HCT116 (cell line): ENCODE measurements at regions not wholly inside any gene's neighbourhood (a gene's known extent, or its start where the extent isn't known, plus 50 kb on each side); places are given as distances from the start of the nearest gene placed in this dataset.

Experiments
- ATAC-seq: fragments of 200-7000 bp; cut with Tn5 transposase; 2 replicates; pipeline ENCODE4 v1.9.1; 2020; ENCODE audit warnings: mild to moderate bottlenecking, moderate library complexity
- BruUV-seq: library from RNA; stranded (reverse); fragments of 400-500 nt; replicated peaks from 2 replicates; lab custom pipeline; 2021; lab: Mats Ljungman, UMichigan
- CTCF ChIA-PET: fragments of 300-600 bp; sonication (Branson Sonifier 250); formaldehyde crosslinking; loops from one replicate; lab custom pipeline; 2021; ENCODE audit warnings: antibody characterized with exemption; lab: Charles Lee
- POLR2A ChIA-PET: fragments of 300-600, 350-600 bp; sonication (Branson Sonifier 250); formaldehyde crosslinking; loops from one replicate; lab custom pipeline; 2021; ENCODE audit warnings: antibody characterized with exemption; lab: Charles Lee
- RAD21 ChIA-PET, 2 experiments: fragments of 300-600 bp; sonication (Branson Sonifier 250); formaldehyde crosslinking; loops; one replicate each; lab custom pipeline; 2023; ENCODE audit warnings: low total read pairs in 2 of 2; ENCODE audit not compliant: uncharacterized antibody in 2 of 2, unreplicated experiment in 2 of 2, low non-redundant PET in 1 of 2; lab: Charles Lee
- DNase-seq: peaks from one replicate; pipeline ENCODE4 v3.0.0-alpha.2; 2010; ENCODE audit warnings: low read depth, low spot score
- H2AFZ ChIP-seq: fragments of 200-600 bp; shearing (Covaris generic), sonication (generic); 2 replicates; pipeline ENCODE4 v1.6.1; 2017; ENCODE audit warnings: low read depth, mixed run types, mixed read lengths, antibody characterized with exemption, low read length; ENCODE audit not compliant: poor library complexity, severe bottlenecking
- H3K27ac ChIP-seq: 2 replicates; pipeline ENCODE4 v1.5.1; 2012; ENCODE audit warnings: low read depth, low read length
- H3K27me3 ChIP-seq: fragments of 200-600 bp; sonication (generic); 2 replicates; pipeline ENCODE4 v1.6.1; 2016; ENCODE audit warnings: mixed run types, low read length, mixed read lengths; ENCODE audit not compliant: insufficient read depth
- H3K36me3 ChIP-seq, 2 experiments: fragments of 200-500 bp in 1 of 2; fragments of 200-600 bp in 1 of 2; sonication (Bioruptor generic) in 1 of 2; sonication (generic) in 1 of 2; 2 replicates each; pipeline versions ENCODE4 v1.5.1 to v1.6.1; 2014 to 2016; ENCODE audit warnings: low read length in 2 of 2, inconsistent platforms in 1 of 2, mixed read lengths in 1 of 2, mixed run types in 1 of 2; ENCODE audit not compliant: insufficient read depth in 2 of 2, control insufficient read depth in 1 of 2
- H3K4me1 ChIP-seq, 2 experiments: fragments of 200-600 bp in 1 of 2; sonication (generic) in 1 of 2; 2 replicates each; pipeline versions ENCODE4 v1.5.1 to v1.6.1; 2012 to 2017; ENCODE audit warnings: low read length in 2 of 2, inconsistent platforms in 1 of 2, mild to moderate bottlenecking in 1 of 2, mixed read lengths in 1 of 2, mixed run types in 1 of 2, moderate library complexity in 1 of 2; ENCODE audit not compliant: insufficient read depth in 2 of 2, control insufficient read depth in 1 of 2
- H3K4me2 ChIP-seq: fragments of 200-600 bp; sonication (generic); 2 replicates; pipeline ENCODE4 v1.6.1; 2017; ENCODE audit warnings: mixed run types, low read length, mixed read lengths
- H3K4me3 ChIP-seq, 2 experiments: fragments of 200-600 bp in 1 of 2; sonication (generic) in 1 of 2; replicated peaks in 1 of 2; 2 replicates each; pipeline ENCODE4 v1.5.1; 2011 to 2016; ENCODE audit warnings: low read length in 2 of 2, control low read depth in 1 of 2, low read depth in 1 of 2, mild to moderate bottlenecking in 1 of 2, mixed read lengths in 1 of 2, mixed run types in 1 of 2
- H3K79me2 ChIP-seq: fragments of 200-600 bp; sonication (generic); 2 replicates; pipeline ENCODE4 v1.6.1; 2017; ENCODE audit warnings: mild to moderate bottlenecking, mixed run types, low read length, moderate library complexity, mixed read lengths; ENCODE audit not compliant: insufficient read depth
- H3K9ac ChIP-seq: fragments of 200-600 bp; sonication (generic); 2 replicates; pipeline ENCODE4 v1.6.1; 2016; ENCODE audit warnings: low read length, mixed read lengths
- H3K9me2 ChIP-seq: fragments of 200-600 bp; sonication (generic), shearing (Covaris generic); 2 replicates; pipeline ENCODE4 v1.6.1; 2017; ENCODE audit warnings: mixed run types, mild to moderate bottlenecking, moderate library complexity; ENCODE audit not compliant: insufficient read depth
- H3K9me3 ChIP-seq, 2 experiments: fragments of 200-500 bp in 1 of 2; fragments of 200-600 bp in 1 of 2; sonication (Bioruptor generic) in 1 of 2; sonication (generic) in 1 of 2; 2 replicates each; pipeline ENCODE4 v1.6.1; 2014 to 2017; ENCODE audit warnings: low read length in 2 of 2, mixed read lengths in 2 of 2, inconsistent platforms in 1 of 2, low read depth in 1 of 2, mild to moderate bottlenecking in 1 of 2, mixed run types in 1 of 2, moderate library complexity in 1 of 2; ENCODE audit not compliant: control insufficient read depth in 1 of 2, insufficient read depth in 1 of 2
- H4K20me1 ChIP-seq: fragments of 200-600 bp; sonication (generic), shearing (Covaris generic); 2 replicates; pipeline ENCODE4 v1.6.1; 2017; ENCODE audit warnings: mixed run types, mild to moderate bottlenecking, moderate library complexity; ENCODE audit not compliant: insufficient read depth
- CBX3 ChIP-seq: IDR thresholded peaks from 2 replicates; pipeline ENCODE4 v1.6.1; 2012; ENCODE audit warnings: low read depth
- CEBPB ChIP-seq: IDR thresholded peaks from 2 replicates; pipeline ENCODE4 v1.6.1; 2012; ENCODE audit warnings: low read depth
- EGR1 ChIP-seq: IDR thresholded peaks from 2 replicates; pipeline ENCODE4 v1.6.1; 2012; ENCODE audit warnings: low read depth
- EZH2 ChIP-seq: fragments of 200-600 bp; sonication (generic); IDR thresholded peaks from 2 replicates; pipeline ENCODE4 v1.6.1; 2017; ENCODE audit warnings: antibody characterized with exemption, mixed run types
- EZH2phosphoT487 ChIP-seq: fragments of 200-600 bp; IDR thresholded peaks from 2 replicates; pipeline ENCODE4 v1.6.1; 2018; ENCODE audit warnings: antibody characterized with exemption, borderline replicate concordance
- FOSL1 ChIP-seq: IDR thresholded peaks from 2 replicates; pipeline ENCODE4 v1.6.1; 2012; ENCODE audit warnings: low read depth
- JUND ChIP-seq: IDR thresholded peaks from 2 replicates; pipeline ENCODE4 v1.6.1; 2012
- POLR2A ChIP-seq: IDR thresholded peaks from 2 replicates; pipeline ENCODE4 v1.7.0; 2011; ENCODE audit warnings: borderline replicate concordance; ENCODE audit not compliant: insufficient read depth, insufficient read length; ENCODE audit errors: extremely low read depth
- POLR2AphosphoS5 ChIP-seq: IDR thresholded peaks from 2 replicates; pipeline ENCODE4 v1.6.1; 2011; ENCODE audit warnings: mild to moderate bottlenecking, low read depth, low read length, moderate library complexity
- RAD21 ChIP-seq: IDR thresholded peaks from 2 replicates; pipeline ENCODE4 v1.6.1; 2012; ENCODE audit warnings: low read depth, mild to moderate bottlenecking
- SIN3A ChIP-seq: IDR thresholded peaks from 2 replicates; pipeline ENCODE4 v1.6.1; 2012; ENCODE audit warnings: low read depth
- SP1 ChIP-seq: IDR thresholded peaks from 2 replicates; pipeline ENCODE4 v1.6.1; 2012; ENCODE audit warnings: low read depth
- SRF ChIP-seq: IDR thresholded peaks from 2 replicates; pipeline ENCODE4 v1.6.1; 2012; ENCODE audit warnings: low read depth
- TCF7L2 ChIP-seq: IDR thresholded peaks from 2 replicates; pipeline ENCODE4 v1.7.0; 2011; ENCODE audit warnings: borderline replicate concordance, inconsistent platforms; ENCODE audit not compliant: insufficient read depth, insufficient read length; ENCODE audit errors: extremely low read depth
- YY1 ChIP-seq: IDR thresholded peaks from 2 replicates; pipeline ENCODE4 v1.6.1; 2011; ENCODE audit warnings: low read length, low read depth, moderate library complexity, mild to moderate bottlenecking; ENCODE audit not compliant: insufficient replicate concordance; ENCODE audit errors: extremely low read depth
- ZBTB33 ChIP-seq: IDR thresholded peaks from 2 replicates; pipeline ENCODE4 v1.6.1; 2011; ENCODE audit warnings: mild to moderate bottlenecking, low read length, moderate library complexity; ENCODE audit not compliant: insufficient replicate concordance; ENCODE audit errors: extremely low read depth
- ZFX ChIP-seq: fragments of 450-650 bp; IDR thresholded peaks from 2 replicates; pipeline ENCODE4 v1.6.1; 2017
- intact Hi-C: fragments of 100-400 bp; cut with micrococcal nuclease; formaldehyde crosslinking; loops from 2 replicates; pipeline ENCODE4 v1.10.0; 2022
- TF ChIP-seq, protein P1 (sequence below), 3 experiments: fragments of 200-600 bp in 1 of 3; sonication (generic) in 1 of 3; IDR thresholded peaks in 2 of 3; conservative IDR thresholded peaks in 1 of 3; 2 replicates each; pipeline ENCODE4 v1.5.1; 2012 to 2017; ENCODE audit warnings: low read depth in 2 of 3, low read length in 2 of 3, antibody characterized with exemption in 1 of 3, borderline replicate concordance in 1 of 3, control low read depth in 1 of 3, mild to moderate bottlenecking in 1 of 3, mixed read lengths in 1 of 3, mixed run types in 1 of 3, moderate library complexity in 1 of 3; ENCODE audit not compliant: insufficient read depth in 1 of 3
- TF ChIP-seq, protein P2 (sequence below): IDR thresholded peaks from 2 replicates; pipeline ENCODE4 v1.6.1; 2012
- TF ChIP-seq, protein P3 (sequence below): IDR thresholded peaks from 2 replicates; pipeline ENCODE4 v1.6.1; 2012

- RAD21 ChIA-PET: no interaction called here
- no TSS peak for BruUV-seq
- H3K36me3 ChIP-seq: no peaks in the 10 kb centered on the region
- H4K20me1 ChIP-seq: no peaks in the 10 kb centered on the region
- no peaks in the 10 kb centered on the region for H3K9me2 ChIP-seq
- intact Hi-C loops: no loop called here
- no peak overlapping the region for H3K27ac ChIP-seq
- no peak for DNase-seq
- H3K4me2 ChIP-seq: no peak overlapping the region
- TF ChIP-seq ZBTB33 (no peak), YY1 (no peak), SIN3A (no peak), EGR1 (no peak), SP1 (no peak), FOSL1 (no peak), TCF7L2 (no peak), CBX3 (no peak), CEBPB (no peak), POLR2A (no peak), JUND (no peak), EZH2 (no peak), POLR2AphosphoS5 (no peak), RAD21 (no peak), SRF (no peak), EZH2phosphoT487 (no peak), ZFX (no peak)
- TF ChIP-seq, protein P1, sequence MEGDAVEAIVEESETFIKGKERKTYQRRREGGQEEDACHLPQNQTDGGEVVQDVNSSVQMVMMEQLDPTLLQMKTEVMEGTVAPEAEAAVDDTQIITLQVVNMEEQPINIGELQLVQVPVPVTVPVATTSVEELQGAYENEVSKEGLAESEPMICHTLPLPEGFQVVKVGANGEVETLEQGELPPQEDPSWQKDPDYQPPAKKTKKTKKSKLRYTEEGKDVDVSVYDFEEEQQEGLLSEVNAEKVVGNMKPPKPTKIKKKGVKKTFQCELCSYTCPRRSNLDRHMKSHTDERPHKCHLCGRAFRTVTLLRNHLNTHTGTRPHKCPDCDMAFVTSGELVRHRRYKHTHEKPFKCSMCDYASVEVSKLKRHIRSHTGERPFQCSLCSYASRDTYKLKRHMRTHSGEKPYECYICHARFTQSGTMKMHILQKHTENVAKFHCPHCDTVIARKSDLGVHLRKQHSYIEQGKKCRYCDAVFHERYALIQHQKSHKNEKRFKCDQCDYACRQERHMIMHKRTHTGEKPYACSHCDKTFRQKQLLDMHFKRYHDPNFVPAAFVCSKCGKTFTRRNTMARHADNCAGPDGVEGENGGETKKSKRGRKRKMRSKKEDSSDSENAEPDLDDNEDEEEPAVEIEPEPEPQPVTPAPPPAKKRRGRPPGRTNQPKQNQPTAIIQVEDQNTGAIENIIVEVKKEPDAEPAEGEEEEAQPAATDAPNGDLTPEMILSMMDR (IDR thresholded peaks at IDR 0.05 in 2 of 3, conservative IDR thresholded peaks at IDR 0.05 in 1 of 3; ENCODE audit: borderline replicate concordance in 1 of 3, insufficient read depth in 1 of 3, low read depth in 2 of 3, low read length in 2 of 3): no peak
- TF ChIP-seq, protein P2, sequence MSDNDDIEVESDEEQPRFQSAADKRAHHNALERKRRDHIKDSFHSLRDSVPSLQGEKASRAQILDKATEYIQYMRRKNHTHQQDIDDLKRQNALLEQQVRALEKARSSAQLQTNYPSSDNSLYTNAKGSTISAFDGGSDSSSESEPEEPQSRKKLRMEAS: no peak
- TF ChIP-seq, protein P3, sequence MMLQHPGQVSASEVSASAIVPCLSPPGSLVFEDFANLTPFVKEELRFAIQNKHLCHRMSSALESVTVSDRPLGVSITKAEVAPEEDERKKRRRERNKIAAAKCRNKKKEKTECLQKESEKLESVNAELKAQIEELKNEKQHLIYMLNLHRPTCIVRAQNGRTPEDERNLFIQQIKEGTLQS: no peak
- TF ChIP-seq, all 23 proteins: peak for 0
- Histone ChIP-seq H3K9ac (no peak overlapping the region), H3K79me2 (no peaks in the 10 kb centered on the region), H2AFZ (no peak overlapping the region), H3K27me3 (peaks cover 20% of the 10 kb centered on the region; the same call in 1 of the 2 replicates), H3K4me1 (no peaks in the 10 kb centered on the region), H3K9me3 (no peaks in the 10 kb centered on the region; a peak in 1 of 4 replicates), H3K4me3 (no peak overlapping the region)
- POLR2A ChIA-PET: no interaction called here
- ATAC-seq: no peak
- CTCF ChIA-PET: no interaction called here
Observed at GRCh38 chr7:98548971-98549370, 68.1 kb upstream of the NPTX2 start.
